Right lung (tissue), 2 donors: ENCODE measurements at regions not wholly inside any gene's neighbourhood (a gene's known extent, or its start where the extent isn't known, plus 50 kb on each side); places are given as distances from the start of the nearest gene placed in this dataset.
"Not testable (repeated sequence)": the region's sequence is repeated elsewhere in the genome, so short reads cannot be mapped to it uniquely, and the experiment has no call there.

Experiments used
- DNase-seq, 2 donors: peaks; one replicate each; pipeline ENCODE4 v3.0.0-alpha.2; 2013

DNA sequence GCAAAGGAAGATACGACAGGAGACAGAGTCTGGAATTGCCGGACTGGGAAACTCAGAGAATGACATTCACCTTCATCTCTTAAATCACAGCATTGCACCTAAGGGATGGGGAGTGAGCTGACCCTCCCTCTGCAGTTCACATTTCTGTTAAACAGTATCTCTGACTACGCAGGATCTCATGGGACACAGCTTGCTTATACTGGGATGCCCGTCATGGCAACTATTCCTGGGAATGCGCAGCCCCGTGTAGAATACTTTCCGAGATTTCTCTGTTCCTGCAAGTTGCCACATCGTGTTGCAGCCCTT, 232.5 kb upstream of the HES1 start:
- DNase-seq = no peak

DNA sequence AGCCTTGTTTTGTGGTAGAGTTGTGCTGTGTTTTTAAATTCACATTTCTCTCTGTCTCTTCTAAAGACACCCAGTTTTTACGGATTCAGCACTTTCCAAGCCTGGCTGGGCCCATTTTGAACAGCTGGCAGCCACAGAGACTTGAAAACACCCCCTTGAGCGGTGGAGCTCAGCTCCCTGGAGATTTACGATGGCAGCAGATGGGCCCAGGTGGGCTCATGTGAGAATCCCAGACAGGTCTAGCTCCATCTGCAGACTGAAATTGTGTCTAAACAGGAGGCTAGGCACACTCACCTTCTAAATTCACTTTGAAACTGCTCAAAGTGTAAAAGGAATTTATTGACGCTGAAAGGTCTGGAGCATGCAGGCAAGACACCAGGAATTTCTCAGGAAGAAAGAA, 232.0 kb upstream of the HES1 start:
- DNase-seq = no peak

GRCh38 chr3:193905541-193906396, 230.2 kb upstream of the HES1 start:
- DNase-seq = peak in 1 of 2 donors; percentile 52

- DNase-seq = no peak
These were observed 229.0 kb upstream of the HES1 start for GRCh38 chr3:193906849-193907410.

DNA sequence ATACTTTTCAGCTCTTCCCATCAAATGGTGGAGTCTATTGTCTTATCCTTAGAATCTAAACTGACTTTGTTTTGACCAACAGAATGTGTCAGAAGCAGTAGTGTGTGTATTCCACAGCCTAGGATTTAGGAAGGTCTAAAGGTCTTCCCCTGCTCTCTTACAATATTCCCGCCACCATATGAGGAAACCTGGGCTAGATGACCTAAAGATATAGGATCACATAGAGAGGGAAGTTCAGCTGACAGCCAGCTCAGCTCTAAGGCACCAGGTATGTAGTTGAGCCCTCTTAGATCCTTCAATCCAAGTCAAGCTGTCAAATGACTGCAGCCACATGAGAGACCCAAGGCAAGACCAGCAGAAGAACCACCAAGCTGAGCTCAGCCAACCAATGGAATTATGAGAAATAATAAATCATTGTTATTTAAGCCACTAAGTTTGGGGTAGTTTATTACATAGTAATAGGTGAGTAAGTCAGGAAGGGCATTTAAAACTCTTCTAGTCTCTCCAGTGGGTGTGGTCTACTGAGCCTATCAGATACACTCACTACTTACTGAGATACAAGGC, 227.7 kb upstream of the HES1 start:
- DNase-seq = no peak

GRCh38 chr3:193909387-193909786, 226.6 kb upstream of the HES1 start:
- peak in 1 of 2 donors; percentile 47 for DNase-seq

GRCh38 chr3:193910310-193910709, 225.6 kb upstream of the HES1 start:
- DNase-seq = no peak

- DNase-seq = peak in 1 of 2 donors; percentile 41
These were observed 224.8 kb upstream of the HES1 start for GRCh38 chr3:193910886-193911738.

DNA sequence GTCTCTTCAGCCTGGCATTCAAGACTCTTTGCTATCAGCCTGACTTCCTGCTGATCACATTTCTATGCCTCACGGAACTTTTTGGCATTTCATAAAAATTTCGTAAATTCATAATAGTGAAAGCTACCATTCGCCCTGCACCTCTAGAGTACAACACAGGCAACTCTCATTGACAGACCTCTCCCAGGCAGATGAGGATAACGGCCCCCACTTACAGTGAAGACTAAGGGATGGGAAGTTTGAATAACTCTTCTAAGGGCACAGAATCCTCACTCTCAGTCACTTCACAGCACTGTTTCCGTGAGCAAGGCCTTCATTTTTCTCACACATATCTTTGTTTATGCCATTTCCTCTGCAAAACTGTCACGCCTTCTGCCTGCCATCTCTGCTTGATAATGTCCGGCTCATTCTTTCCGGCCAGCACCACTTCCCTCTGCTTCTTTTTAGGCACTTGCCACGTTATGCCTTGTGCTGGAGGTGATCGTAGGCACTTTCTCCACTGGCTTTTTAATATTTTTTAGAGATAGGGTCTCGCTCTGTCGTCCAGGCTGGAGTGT, 224.1 kb upstream of the HES1 start:
- DNase-seq = no peak

DNA sequence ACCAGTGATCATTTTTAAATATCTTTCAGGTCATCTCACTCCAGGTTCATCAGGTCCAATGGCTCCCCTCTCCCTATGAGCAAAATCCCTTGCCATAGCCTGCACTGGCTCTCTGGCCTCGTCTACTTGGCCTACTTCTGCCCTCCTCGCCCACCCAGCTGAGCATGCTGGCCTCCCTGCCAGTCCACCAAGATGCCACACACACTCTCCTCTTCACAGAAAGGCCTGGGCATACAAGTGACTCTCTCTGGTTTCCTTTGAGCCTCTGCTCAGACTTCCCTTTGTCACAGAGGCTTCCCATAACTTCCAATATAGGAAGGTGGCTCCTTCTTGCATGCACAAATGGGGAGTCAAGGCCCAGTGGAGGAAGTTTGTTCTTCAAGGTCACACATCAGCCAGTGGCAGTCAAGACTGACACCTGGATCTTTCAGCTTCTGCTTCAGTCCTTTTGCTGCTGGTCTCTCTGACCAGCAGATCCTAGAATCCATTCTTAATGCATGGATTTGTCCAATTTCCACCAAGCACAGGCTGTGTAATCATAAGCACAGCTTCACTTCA, 223.2 kb upstream of the HES1 start:
- no peak for DNase-seq

DNA sequence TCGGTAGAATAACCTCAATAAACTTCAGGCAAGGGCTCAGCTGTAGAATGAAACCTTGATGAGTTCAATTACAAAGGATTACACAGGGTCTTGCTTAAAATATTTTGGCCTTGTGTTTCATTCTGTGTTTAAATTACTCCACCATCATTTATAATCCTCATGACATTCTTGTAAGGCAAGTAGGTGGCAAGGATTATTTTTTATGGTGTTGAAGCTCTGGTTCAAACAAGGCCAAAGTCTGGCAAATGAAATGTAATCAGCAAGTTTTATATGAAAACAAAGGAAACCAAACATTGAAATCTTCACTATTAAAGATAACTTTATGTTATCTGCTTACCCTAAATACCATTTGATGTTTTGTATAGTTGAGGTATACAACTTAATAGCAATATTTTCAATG, 221.3 kb upstream of the HES1 start:
- DNase-seq = no peak

DNA sequence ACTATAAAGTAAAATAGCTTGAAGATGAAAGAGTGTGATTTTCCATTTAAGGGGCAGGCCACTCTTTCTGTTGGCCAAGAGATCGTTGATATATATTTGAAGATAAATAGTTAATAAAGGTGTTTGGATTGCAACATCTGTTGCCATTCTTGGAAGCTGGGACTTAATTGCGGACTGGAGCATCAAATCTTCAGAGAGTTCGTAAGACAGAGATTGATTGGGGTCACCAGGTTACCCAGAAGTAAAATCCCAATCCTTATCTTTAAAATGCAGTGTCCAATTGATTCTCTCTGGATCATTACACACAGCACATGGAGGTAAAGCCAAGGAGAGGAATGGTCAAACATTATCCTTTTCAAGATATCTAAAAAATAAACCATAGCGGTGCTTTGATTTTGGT, 220.8 kb upstream of the HES1 start:
- DNase-seq = no peak

- no peak for DNase-seq
These were observed 220.3 kb upstream of the HES1 start for GRCh38 chr3:193915613-193916012.

GRCh38 chr3:193917158-193917557, 218.8 kb upstream of the HES1 start:
- no peak for DNase-seq

DNA sequence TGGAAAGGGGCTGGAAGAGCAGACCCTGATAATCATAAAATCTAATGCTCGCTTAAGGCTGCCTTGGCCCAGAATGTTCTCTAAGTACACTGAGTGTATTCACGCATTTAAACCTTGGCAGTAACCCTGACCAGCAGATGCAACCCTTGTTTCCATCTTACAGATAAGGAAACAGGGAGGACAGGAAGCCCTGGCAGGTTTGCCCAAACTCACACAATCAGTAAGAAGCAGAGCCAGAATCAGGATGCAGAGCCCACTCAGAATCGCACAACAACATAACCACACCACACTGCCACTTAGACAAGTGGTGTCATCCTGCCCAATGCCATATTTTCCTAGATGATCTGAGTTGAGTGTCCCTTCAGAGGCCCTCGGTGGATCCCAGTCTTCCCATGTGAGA, 214.5 kb upstream of the HES1 start:
- DNase-seq = no peak

GRCh38 chr3:193922034-193922774, 213.7 kb upstream of the HES1 start:
- no peak for DNase-seq

- DNase-seq = not testable (repeated sequence)
These were observed 212.0 kb upstream of the HES1 start for GRCh38 chr3:193923958-193924357.

DNA sequence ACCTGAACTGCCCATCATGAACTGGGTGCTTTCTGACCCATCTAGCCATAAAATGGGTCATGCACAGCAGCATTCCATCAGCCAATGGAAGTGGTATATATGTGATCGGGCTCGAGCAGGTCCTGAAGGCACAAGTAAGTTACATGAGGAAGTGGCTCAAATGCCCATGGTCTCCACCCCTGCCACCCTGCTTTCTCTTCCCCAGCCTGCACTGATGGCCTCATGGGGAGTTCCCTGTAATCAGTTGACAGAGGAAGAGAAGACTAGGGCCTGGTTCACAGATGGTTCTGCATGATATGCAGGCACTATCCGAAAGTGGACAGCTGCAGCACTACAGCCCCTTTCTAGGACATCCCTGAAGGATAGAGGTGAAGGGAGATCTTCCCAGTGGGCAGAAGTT, 209.9 kb upstream of the HES1 start:
- not testable (repeated sequence) for DNase-seq

- not testable (repeated sequence) for DNase-seq
These were observed 208.3 kb upstream of the HES1 start for GRCh38 chr3:193927413-193928206.
